Right cardiac atrium (tissue), 5 donors: ENCODE measurements at regions not wholly inside any gene's neighbourhood (a gene's known extent, or its start where the extent isn't known, plus 50 kb on each side); places are given as distances from the start of the nearest gene placed in this dataset.

Source experiments
- ATAC-seq, 2 donors: fragments of 200-7000 bp; cut with Tn5 transposase; one replicate each; pipeline versions ENCODE4 v1.8.0 to v1.9.1; 2020; ENCODE audit warnings: moderate library complexity in 2 of 2, mild to moderate bottlenecking in 1 of 2
- DNase-seq, 3 donors: peaks; one replicate each; pipeline ENCODE4 v3.0.0-alpha.2; 2020
- H3K27ac ChIP-seq: one replicate; pipeline ENCODE4 v1.5.1; 2013; ENCODE audit warnings: mild to moderate bottlenecking, low read length, control low read depth, moderate library complexity
- H3K27me3 ChIP-seq: one replicate; pipeline ENCODE4 v1.6.1; 2013; ENCODE audit not compliant: control insufficient read depth, insufficient read depth
- H3K4me1 ChIP-seq: one replicate; pipeline ENCODE4 v1.6.1; 2013; ENCODE audit warnings: low read length; ENCODE audit not compliant: control insufficient read depth, insufficient read depth
- H3K4me3 ChIP-seq: one replicate; pipeline ENCODE4 v1.5.1; 2013; ENCODE audit warnings: low read length, control low read depth
- H3K9me3 ChIP-seq: one replicate; pipeline ENCODE4 v1.6.1; 2013; ENCODE audit warnings: low read length; ENCODE audit not compliant: control insufficient read depth
- WGBS: extraction: QIAGEN DNeasy Blood & Tissue Kit; methylation state at CpG from one replicate; pipeline ENCODE4 v1.1.7; 2013; 5-methylcytosine and 5-hydroxymethylcytosine counted together
- intact Hi-C, 4 donors: fragments of 100-400 bp; cut with DNase I; formaldehyde crosslinking; loops; one replicate each; pipeline versions ENCODE4 v1.11.0 to v1.14.0; 2022 to 2023
- donor health status: healthy with polysubstance abuse.
- donor health status: DM: no; HTN: yes; CAD: no.
- donor health status: DM: no; HTN: no; CAD: no.
- donor health status: DM: no; HTN: yes; CAD: no; lungs with severe emphysema.
- donor health status: DM: yes; HTN: yes; CAD: no.

- no peak for DNase-seq
- Histone ChIP-seq H3K9me3 (no peaks in the 10 kb centered on the region), H3K27me3 (no peaks in the 10 kb centered on the region), H3K4me1 (no peaks in the 10 kb centered on the region), H3K4me3 (no peak overlapping the region), H3K27ac (no peak overlapping the region)
- intact Hi-C loops, result no loop called here
- WGBS, result 85% methylated on average over 1 of the region's 1 CpG
- ATAC-seq, result no peak
These were observed 87.1 kb upstream of the MAGI2 start for GRCh38 chr7:79540592-79540991.

- intact Hi-C loops, result no loop called here
- ATAC-seq (no peak), DNase-seq (no peak)
- 68% methylated on average over 1 of the region's 1 CpG for WGBS
- peaks cover 2% of the 10 kb centered on the region for H3K4me1 ChIP-seq
- H3K27ac ChIP-seq, result no peak overlapping the region
- H3K27me3 ChIP-seq, result no peaks in the 10 kb centered on the region
- H3K9me3 ChIP-seq, result no peaks in the 10 kb centered on the region
- H3K4me3 ChIP-seq, result no peak overlapping the region
These were observed 80.7 kb upstream of the MAGI2 start for GRCh38 chr7:79534128-79534527.

- DNase-seq (no peak), ATAC-seq (no peak)
- WGBS, result 71% methylated on average over 4 of the region's 4 CpGs
- Histone ChIP-seq H3K27me3 (no peaks in the 10 kb centered on the region), H3K27ac (no peak overlapping the region), H3K4me3 (no peak overlapping the region), H3K9me3 (no peaks in the 10 kb centered on the region), H3K4me1 (peaks cover 2% of the 10 kb centered on the region)
- intact Hi-C loops, result no loop called here
These were observed 78.6 kb upstream of the MAGI2 start for GRCh38 chr7:79531905-79532664.

GRCh38 chr7:79531116-79531515 lies 77.6 kb upstream of the MAGI2 start:
- intact Hi-C loops, result no loop called here
- H3K4me3 ChIP-seq, result no peak overlapping the region

GRCh38 chr7:79529881-79530235 lies 76.4 kb upstream of the MAGI2 start:
- peaks cover 2% of the 10 kb centered on the region for H3K4me1 ChIP-seq
- H3K27me3 ChIP-seq, result no peaks in the 10 kb centered on the region
- intact Hi-C loops, result no loop called here
- ATAC-seq, result no peak
- no peak overlapping the region for H3K27ac ChIP-seq
- H3K4me3 ChIP-seq, result no peak overlapping the region
- 63% methylated on average over 2 of the region's 2 CpGs for WGBS
- no peaks in the 10 kb centered on the region for H3K9me3 ChIP-seq
- DNase-seq, result no peak

More at GRCh38 chr7:79531116-79531515, 77.6 kb upstream of the MAGI2 start:
- WGBS, result 84% methylated on average over 3 of the region's 3 CpGs
- H3K9me3 ChIP-seq, result no peaks in the 10 kb centered on the region
- no peak for DNase-seq
- no peaks in the 10 kb centered on the region for H3K27me3 ChIP-seq
- H3K27ac ChIP-seq, result no peak overlapping the region
- no peak for ATAC-seq
- H3K4me1 ChIP-seq, result peaks cover 2% of the 10 kb centered on the region

GRCh38 chr7:79529214-79529880 lies 75.9 kb upstream of the MAGI2 start:
- no peak for ATAC-seq
- intact Hi-C loops, result no loop called here
- Histone ChIP-seq H3K4me1 (peaks cover 2% of the 10 kb centered on the region), H3K27me3 (no peaks in the 10 kb centered on the region), H3K27ac (no peak overlapping the region), H3K9me3 (no peaks in the 10 kb centered on the region), H3K4me3 (no peak overlapping the region)
- WGBS, result 90% methylated on average over 4 of the region's 4 CpGs
- no peak for DNase-seq

- ATAC-seq, result no peak
- H3K27ac ChIP-seq, result no peak overlapping the region
These were observed 75.0 kb upstream of the MAGI2 start for GRCh38 chr7:79528421-79528820.

GRCh38 chr7:79524048-79524447 lies 70.6 kb upstream of the MAGI2 start:
- Histone ChIP-seq H3K9me3 (no peaks in the 10 kb centered on the region), H3K4me3 (no peak overlapping the region), H3K27me3 (no peaks in the 10 kb centered on the region), H3K27ac (no peak overlapping the region), H3K4me1 (no peaks in the 10 kb centered on the region)
- 95% methylated on average over 4 of the region's 4 CpGs for WGBS
- no peak for ATAC-seq
- intact Hi-C loops, result no loop called here
- DNase-seq, result no peak

More at GRCh38 chr7:79528421-79528820, 75.0 kb upstream of the MAGI2 start:
- Histone ChIP-seq H3K9me3 (no peaks in the 10 kb centered on the region), H3K27me3 (no peaks in the 10 kb centered on the region), H3K4me3 (no peak overlapping the region), H3K4me1 (peaks cover 2% of the 10 kb centered on the region)
- WGBS, result 75% methylated on average over 1 of the region's 1 CpG
- DNase-seq, result no peak
- intact Hi-C loops, result no loop called here

GRCh38 chr7:79523436-79523835 lies 70.0 kb upstream of the MAGI2 start:
- 71% methylated on average over 1 of the region's 1 CpG for WGBS
- H3K4me1 ChIP-seq, result no peaks in the 10 kb centered on the region
- H3K27me3 ChIP-seq, result no peaks in the 10 kb centered on the region
- DNase-seq (no peak), ATAC-seq (no peak)
- H3K9me3 ChIP-seq, result no peaks in the 10 kb centered on the region
- H3K27ac ChIP-seq, result no peak overlapping the region
- intact Hi-C loops, result no loop called here
- H3K4me3 ChIP-seq, result no peak overlapping the region

GRCh38 chr7:79520543-79520942 lies 67.1 kb upstream of the MAGI2 start:
- WGBS, result 74% methylated on average over 1 of the region's 1 CpG
- Histone ChIP-seq H3K9me3 (no peaks in the 10 kb centered on the region), H3K4me3 (no peak overlapping the region), H3K27me3 (no peaks in the 10 kb centered on the region), H3K4me1 (no peaks in the 10 kb centered on the region), H3K27ac (no peak overlapping the region)
- DNase-seq (no peak), ATAC-seq (no peak)
- intact Hi-C loops, result no loop called here

- 81% methylated on average over 3 of the region's 3 CpGs for WGBS
- DNase-seq, result no peak
- Histone ChIP-seq H3K4me3 (no peak overlapping the region), H3K27me3 (no peaks in the 10 kb centered on the region), H3K4me1 (no peaks in the 10 kb centered on the region), H3K27ac (no peak overlapping the region), H3K9me3 (no peaks in the 10 kb centered on the region)
- intact Hi-C loops, result no loop called here
- ATAC-seq, result no peak
These were observed 61.9 kb upstream of the MAGI2 start for GRCh38 chr7:79515358-79515757.
